ENCODE measurements at regions not wholly inside any gene's neighbourhood (a gene's known extent, or its start where the extent isn't known, plus 50 kb on each side); places are given as distances from the start of the nearest gene placed in this dataset.

DNA sequence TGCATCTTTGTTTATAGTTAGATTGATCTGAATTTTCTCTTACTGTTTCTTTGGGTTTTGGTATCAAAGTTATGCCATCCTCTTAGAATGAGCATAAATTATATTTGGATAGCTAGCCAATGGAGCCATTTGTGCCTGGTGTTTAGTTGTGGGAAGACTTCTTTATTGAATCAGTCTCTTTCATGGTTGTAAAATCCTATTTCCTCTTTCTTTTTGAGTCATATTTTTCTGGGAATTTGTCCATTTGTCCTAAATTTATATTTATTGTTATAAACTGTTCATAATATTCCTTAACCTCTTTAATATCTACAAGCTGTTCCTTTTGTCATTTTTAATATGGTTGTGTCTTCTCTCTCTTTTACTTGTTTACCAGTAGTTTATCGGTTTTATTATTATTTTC, 462.5 kb downstream of the AEBP2 start:
- DNase-seq = no peak
- TF ChIP-seq EZH2 (optimal IDR thresholded peaks at IDR 0.05; ENCODE audit: low read depth, low read length) = no peak
- no peak for TF ChIP-seq EZH2phosphoT487 (IDR thresholded peaks at IDR 0.05; ENCODE audit: low read length)
- TF ChIP-seq, protein P1, sequence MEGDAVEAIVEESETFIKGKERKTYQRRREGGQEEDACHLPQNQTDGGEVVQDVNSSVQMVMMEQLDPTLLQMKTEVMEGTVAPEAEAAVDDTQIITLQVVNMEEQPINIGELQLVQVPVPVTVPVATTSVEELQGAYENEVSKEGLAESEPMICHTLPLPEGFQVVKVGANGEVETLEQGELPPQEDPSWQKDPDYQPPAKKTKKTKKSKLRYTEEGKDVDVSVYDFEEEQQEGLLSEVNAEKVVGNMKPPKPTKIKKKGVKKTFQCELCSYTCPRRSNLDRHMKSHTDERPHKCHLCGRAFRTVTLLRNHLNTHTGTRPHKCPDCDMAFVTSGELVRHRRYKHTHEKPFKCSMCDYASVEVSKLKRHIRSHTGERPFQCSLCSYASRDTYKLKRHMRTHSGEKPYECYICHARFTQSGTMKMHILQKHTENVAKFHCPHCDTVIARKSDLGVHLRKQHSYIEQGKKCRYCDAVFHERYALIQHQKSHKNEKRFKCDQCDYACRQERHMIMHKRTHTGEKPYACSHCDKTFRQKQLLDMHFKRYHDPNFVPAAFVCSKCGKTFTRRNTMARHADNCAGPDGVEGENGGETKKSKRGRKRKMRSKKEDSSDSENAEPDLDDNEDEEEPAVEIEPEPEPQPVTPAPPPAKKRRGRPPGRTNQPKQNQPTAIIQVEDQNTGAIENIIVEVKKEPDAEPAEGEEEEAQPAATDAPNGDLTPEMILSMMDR (IDR thresholded peaks at IDR 0.05; ENCODE audit: low read length) = no peak

DNA sequence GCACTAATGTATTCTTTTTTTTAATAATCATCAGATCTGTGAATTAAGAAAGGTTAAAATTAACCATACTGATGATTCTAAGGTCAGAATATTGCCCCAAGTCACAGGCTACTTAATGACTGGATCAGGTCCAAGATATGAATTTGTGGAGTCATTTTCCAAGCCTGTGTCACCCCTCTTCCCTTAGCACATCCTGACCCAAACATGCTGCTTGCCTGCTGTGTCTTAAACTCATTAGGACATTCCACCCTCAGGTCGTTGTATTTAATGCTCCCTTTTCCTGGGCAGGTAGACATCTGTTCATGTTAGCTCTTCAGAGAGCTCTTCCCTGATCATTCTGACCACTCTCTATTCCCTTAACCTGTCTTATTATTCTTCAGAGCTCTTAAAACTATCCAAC, 463.5 kb upstream of the PDE3A start:
- no peak for TF ChIP-seq EZH2 (optimal IDR thresholded peaks at IDR 0.05; ENCODE audit: low read depth, low read length)
- TF ChIP-seq, protein P1 (IDR thresholded peaks at IDR 0.05; ENCODE audit: low read length) = no peak
- Histone ChIP-seq H3K4me3 (ENCODE audit: low read length) (no peak overlapping the region), H3K79me2 (ENCODE audit: low read length) (no peaks in the 10 kb centered on the region), H3K4me1 (ENCODE audit: low read length) (no peaks in the 10 kb centered on the region), H3K9me3 (replicated peaks; ENCODE audit: insufficient read depth, low read length) (no peaks in the 10 kb centered on the region), H4K20me1 (ENCODE audit: insufficient read depth, low read length) (no peaks in the 10 kb centered on the region), H3F3A (ENCODE audit: insufficient read depth, low read length) (no peaks in the 10 kb centered on the region), H3K9me2 (replicated peaks; ENCODE audit: insufficient read depth, low read length) (no peaks in the 10 kb centered on the region), H3K27me3 (replicated peaks; ENCODE audit: insufficient read depth, low read length) (no peaks in the 10 kb centered on the region), H3K4me2 (ENCODE audit: low read depth, low read length) (no peak overlapping the region), H3K36me3 (replicated peaks; ENCODE audit: insufficient read depth, low read length) (no peaks in the 10 kb centered on the region), H2AFZ (ENCODE audit: low read length) (0 out of 2 replicates have a peak overlapping the region, but pooled peaks have one; percentile 23), H3K9ac (ENCODE audit: low read length) (no peak overlapping the region), H3K27ac (ENCODE audit: low read length) (no peak overlapping the region)
- DNase-seq = no peak

More for the DNA sequence above, 462.5 kb downstream of the AEBP2 start:
- no peaks in the 10 kb centered on the region for H3K27me3 ChIP-seq (replicated peaks; ENCODE audit: insufficient read depth, low read length)
- H4K20me1 ChIP-seq (ENCODE audit: insufficient read depth, low read length) = no peaks in the 10 kb centered on the region
- no peak overlapping the region for H3K4me3 ChIP-seq (ENCODE audit: low read length)
- no peaks in the 10 kb centered on the region for H3K9me3 ChIP-seq (replicated peaks; ENCODE audit: insufficient read depth, low read length)
- H3K9me2 ChIP-seq (replicated peaks; ENCODE audit: insufficient read depth, low read length) = no peaks in the 10 kb centered on the region
- H3K79me2 ChIP-seq (ENCODE audit: low read length) = no peaks in the 10 kb centered on the region
- H3K4me1 ChIP-seq (ENCODE audit: low read length) = no peaks in the 10 kb centered on the region
- H2AFZ ChIP-seq (ENCODE audit: low read length) = no peak overlapping the region
- H3K27ac ChIP-seq (ENCODE audit: low read length) = no peak overlapping the region
- H3F3A ChIP-seq (ENCODE audit: insufficient read depth, low read length) = no peaks in the 10 kb centered on the region
- H3K4me2 ChIP-seq (ENCODE audit: low read depth, low read length) = no peak overlapping the region
- no peak overlapping the region for H3K9ac ChIP-seq (ENCODE audit: low read length)
- no peaks in the 10 kb centered on the region for H3K36me3 ChIP-seq (replicated peaks; ENCODE audit: insufficient read depth, low read length)

DNA sequence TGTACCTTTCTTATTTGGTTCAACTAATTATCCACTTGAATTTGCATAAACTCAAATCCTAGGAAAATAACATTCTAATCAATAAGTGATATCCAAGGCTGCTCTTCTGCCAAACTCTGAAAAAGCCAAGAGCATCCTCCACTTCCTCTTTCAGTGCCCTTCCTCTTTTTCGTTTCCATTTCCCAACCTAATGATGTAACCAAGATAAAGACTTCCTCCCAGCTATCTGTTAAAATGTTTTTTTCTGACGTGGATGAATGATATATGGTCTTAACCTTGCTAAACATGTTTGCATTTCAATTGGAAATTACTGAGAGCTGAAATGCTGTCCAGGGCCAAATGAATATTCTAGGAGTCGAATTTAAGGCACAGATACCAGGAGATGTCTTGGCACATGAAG, 459.5 kb upstream of the PDE3A start:
- Histone ChIP-seq H3K27me3 (replicated peaks; ENCODE audit: insufficient read depth, low read length) (no peaks in the 10 kb centered on the region), H3K36me3 (replicated peaks; ENCODE audit: insufficient read depth, low read length) (no peaks in the 10 kb centered on the region), H3K9me2 (replicated peaks; ENCODE audit: insufficient read depth, low read length) (no peaks in the 10 kb centered on the region), H3K4me1 (ENCODE audit: low read length) (no peaks in the 10 kb centered on the region), H3K9ac (ENCODE audit: low read length) (no peak overlapping the region), H4K20me1 (ENCODE audit: insufficient read depth, low read length) (no peaks in the 10 kb centered on the region), H3K79me2 (ENCODE audit: low read length) (no peaks in the 10 kb centered on the region), H2AFZ (ENCODE audit: low read length) (no peak overlapping the region), H3K4me2 (ENCODE audit: low read depth, low read length) (no peak overlapping the region), H3K27ac (ENCODE audit: low read length) (no peak overlapping the region), H3K9me3 (replicated peaks; ENCODE audit: insufficient read depth, low read length) (no peaks in the 10 kb centered on the region), H3F3A (ENCODE audit: insufficient read depth, low read length) (no peaks in the 10 kb centered on the region), H3K4me3 (ENCODE audit: low read length) (no peak overlapping the region)
- DNase-seq = no peak
- TF ChIP-seq EZH2phosphoT487 (IDR thresholded peaks at IDR 0.05; ENCODE audit: low read length) (no peak), EZH2 (optimal IDR thresholded peaks at IDR 0.05; ENCODE audit: low read depth, low read length) (no peak)
- TF ChIP-seq, protein P1 (IDR thresholded peaks at IDR 0.05; ENCODE audit: low read length) = no peak
